H9 (cell line): ENCODE measurements at regions not wholly inside any gene's neighbourhood (a gene's known extent, or its start where the extent isn't known, plus 50 kb on each side); places are given as distances from the start of the nearest gene placed in this dataset.

Experiments
- DNase-seq: peaks from one replicate; pipeline ENCODE4 v3.0.0-alpha.2; 2017
- H2AFZ ChIP-seq: one replicate; pipeline ENCODE4 v1.6.1; 2013; ENCODE audit warnings: mild to moderate bottlenecking, low read length, control low read depth, moderate library complexity
- H2AK5ac ChIP-seq: 2 replicates; pipeline ENCODE4 v1.6.1; 2013; ENCODE audit warnings: low read length, control low read depth, mixed read lengths; ENCODE audit not compliant: insufficient read length
- H2BK120ac ChIP-seq: one replicate; pipeline ENCODE4 v1.6.1; 2013; ENCODE audit warnings: low read depth, mild to moderate bottlenecking, low read length, control low read depth, inconsistent platforms; ENCODE audit not compliant: poor library complexity, severe bottlenecking
- H2BK12ac ChIP-seq: 2 replicates; pipeline ENCODE4 v1.6.1; 2013; ENCODE audit warnings: low read length, control low read depth, mixed read lengths, low read depth; ENCODE audit not compliant: insufficient read length
- H2BK15ac ChIP-seq: 2 replicates; pipeline ENCODE4 v1.6.1; 2013; ENCODE audit warnings: low read depth, low read length, control low read depth
- H2BK20ac ChIP-seq: one replicate; pipeline ENCODE4 v1.6.1; 2013; ENCODE audit warnings: low read depth, mild to moderate bottlenecking, low read length, control low read depth, inconsistent platforms; ENCODE audit not compliant: poor library complexity, severe bottlenecking
- H2BK5ac ChIP-seq: 2 replicates; pipeline ENCODE4 v1.6.1; 2013; ENCODE audit warnings: low read length, control low read depth, mixed read lengths; ENCODE audit not compliant: insufficient read length
- H3K14ac ChIP-seq: 2 replicates; pipeline ENCODE4 v1.6.1; 2013; ENCODE audit warnings: low read length, control low read depth; ENCODE audit not compliant: insufficient read depth
- H3K18ac ChIP-seq: 2 replicates; pipeline ENCODE4 v1.6.1; 2013; ENCODE audit warnings: low read depth, mild to moderate bottlenecking, mixed read lengths, low read length, control low read depth; ENCODE audit not compliant: insufficient read length
- H3K23ac ChIP-seq: 2 replicates; pipeline ENCODE4 v1.6.1; 2013; ENCODE audit warnings: low read length, control low read depth, mixed read lengths, low read depth; ENCODE audit not compliant: insufficient read length
- H3K23me2 ChIP-seq: 2 replicates; pipeline ENCODE4 v1.6.1; 2013; ENCODE audit warnings: low read depth, mild to moderate bottlenecking, mixed read lengths, low read length, control low read depth; ENCODE audit not compliant: insufficient read length, poor library complexity, severe bottlenecking
- H3K27ac ChIP-seq: 2 replicates; pipeline ENCODE4 v1.5.1; 2013; ENCODE audit warnings: low read length, control low read depth, mixed read lengths, low read depth; ENCODE audit not compliant: insufficient read length
- H3K27me3 ChIP-seq: 2 replicates; pipeline ENCODE4 v1.6.1; 2013; ENCODE audit warnings: low read length, control low read depth, inconsistent platforms; ENCODE audit not compliant: insufficient read depth
- H3K4ac ChIP-seq: 2 replicates; pipeline ENCODE4 v1.6.1; 2013; ENCODE audit warnings: low read depth, mild to moderate bottlenecking, control low read depth, inconsistent platforms, low read length, moderate library complexity
- H3K4me1 ChIP-seq: 2 replicates; pipeline ENCODE4 v1.6.1; 2013; ENCODE audit warnings: low read length, control low read depth, inconsistent platforms; ENCODE audit not compliant: insufficient read depth
- H3K4me2 ChIP-seq: 2 replicates; pipeline ENCODE4 v1.6.1; 2013; ENCODE audit warnings: low read length, control low read depth, mixed read lengths; ENCODE audit not compliant: insufficient read length, insufficient read depth
- H3K56ac ChIP-seq: 2 replicates; pipeline ENCODE4 v1.6.1; 2013; ENCODE audit warnings: low read depth, mild to moderate bottlenecking, mixed read lengths, low read length, control low read depth; ENCODE audit not compliant: insufficient read length
- H3K79me1 ChIP-seq: 2 replicates; pipeline ENCODE4 v1.6.1; 2013; ENCODE audit warnings: low read depth, mild to moderate bottlenecking, moderate library complexity, low read length, control low read depth, inconsistent platforms; ENCODE audit not compliant: insufficient read depth, poor library complexity, severe bottlenecking
- H3K79me2 ChIP-seq: 2 replicates; pipeline ENCODE4 v1.6.1; 2013; ENCODE audit warnings: low read length, control low read depth, inconsistent platforms; ENCODE audit not compliant: insufficient read depth
- H3K9ac ChIP-seq: 2 replicates; pipeline ENCODE4 v1.6.1; 2013; ENCODE audit warnings: low read length, control low read depth, mixed read lengths; ENCODE audit not compliant: insufficient read length; ENCODE audit errors: extremely low read depth
- H3K9me3 ChIP-seq: one replicate; pipeline ENCODE4 v1.6.1; 2013; ENCODE audit warnings: low read depth, low read length, inconsistent platforms; ENCODE audit not compliant: control insufficient read depth
- H3T11ph ChIP-seq: one replicate; pipeline ENCODE4 v1.6.1; 2013; ENCODE audit warnings: mild to moderate bottlenecking, low read length, control low read depth, inconsistent platforms
- H4K20me1 ChIP-seq: one replicate; pipeline ENCODE4 v1.6.1; 2013; ENCODE audit not compliant: control insufficient read depth, insufficient read length, insufficient read depth
- H4K5ac ChIP-seq: 2 replicates; pipeline ENCODE4 v1.6.1; 2013; ENCODE audit warnings: low read depth, mild to moderate bottlenecking, mixed read lengths, low read length, control low read depth; ENCODE audit not compliant: insufficient read length
- H4K8ac ChIP-seq: replicated peaks from 2 replicates; pipeline ENCODE4 v1.6.1; 2013; ENCODE audit warnings: low read length, control low read depth, mixed read lengths, low read depth; ENCODE audit not compliant: insufficient read length
- H4K91ac ChIP-seq: 2 replicates; pipeline ENCODE4 v1.6.1; 2013; ENCODE audit warnings: low read depth, mild to moderate bottlenecking, moderate library complexity, mixed read lengths, low read length, control low read depth; ENCODE audit not compliant: insufficient read length
- H3K27ac Mint-ChIP-seq, 3 experiments: 2 replicates in 2 of 3; 3 replicates in 1 of 3; pipeline ENCODE4 v1.8.0; 2020 to 2021; ENCODE audit warnings: mixed read lengths in 3 of 3, mild to moderate bottlenecking in 1 of 3, moderate library complexity in 1 of 3
- H3K27me3 Mint-ChIP-seq: 2 replicates; pipeline ENCODE4 v1.8.0; 2021; ENCODE audit warnings: low read depth, mild to moderate bottlenecking, moderate library complexity, mixed read lengths
- H3K36me3 Mint-ChIP-seq, 3 experiments: 2 replicates in 2 of 3; 3 replicates in 1 of 3; pipeline ENCODE4 v1.8.0; 2020 to 2021; ENCODE audit warnings: low read depth in 3 of 3, mixed read lengths in 3 of 3; ENCODE audit not compliant: insufficient read depth in 1 of 3
- H3K4me1 Mint-ChIP-seq, 2 experiments: 2 replicates each; pipeline ENCODE4 v1.8.0; 2020; ENCODE audit warnings: mixed read lengths in 2 of 2
- H3K4me3 Mint-ChIP-seq, 2 experiments: 2 replicates in 1 of 2; 3 replicates in 1 of 2; pipeline ENCODE4 v1.8.0; 2020 to 2021; ENCODE audit warnings: mild to moderate bottlenecking in 2 of 2, mixed read lengths in 2 of 2, moderate library complexity in 1 of 2
- H3K9me3 Mint-ChIP-seq, 2 experiments: 2 replicates in 1 of 2; 3 replicates in 1 of 2; pipeline ENCODE4 v1.8.0; 2020; ENCODE audit warnings: mild to moderate bottlenecking in 2 of 2, mixed read lengths in 2 of 2, moderate library complexity in 1 of 2
- WGBS: extraction: QIAGEN DNeasy Blood & Tissue Kit; methylation state at CpG from one replicate; pipeline ENCODE4 v1.1.7; 2013; ENCODE audit warnings: missing lambda C conversion rate, low lambda C conversion rate, mixed read lengths; ENCODE audit not compliant: insufficient read length; ENCODE audit errors: extremely low coverage; 5-methylcytosine and 5-hydroxymethylcytosine counted together
- TF ChIP-seq, protein P1 (sequence below): fragments of 200-600 bp; sonication (generic); conservative IDR thresholded peaks from 3 replicates; pipeline ENCODE4 v1.8.0; 2021; ENCODE audit warnings: antibody characterized with exemption, mild to moderate bottlenecking

GRCh38 chr10:3409928-3410327 is 237.3 kb upstream of the PITRM1 start:
- Histone ChIP-seq H4K20me1 (no peaks in the 10 kb centered on the region), H3K4me2 (no peak overlapping the region), H3K27me3 (no peaks in the 10 kb centered on the region), H2BK120ac (no peak overlapping the region), H3K4me1 (no peaks in the 10 kb centered on the region), H3K23me2 (no peaks in the 10 kb centered on the region), H3K18ac (no peak overlapping the region), H3K79me2 (no peaks in the 10 kb centered on the region), H2BK20ac (no peak overlapping the region), H4K5ac (no peak overlapping the region), H2AK5ac (no peak overlapping the region), H3K23ac (no peak overlapping the region), H3K79me1 (no peaks in the 10 kb centered on the region), H3K27ac (no peak overlapping the region), H2AFZ (no peak overlapping the region), H2BK12ac (no peak overlapping the region), H3K4ac (no peak overlapping the region), H3K14ac (no peak overlapping the region), H3K9ac (no peak overlapping the region), H2BK15ac (no peak overlapping the region), H3K9me3 (no peaks in the 10 kb centered on the region), H3T11ph (no peak overlapping the region), H3K56ac (no peak overlapping the region), H4K8ac (no peak overlapping the region), H2BK5ac (no peak overlapping the region), H4K91ac (no peak overlapping the region)
- H3K36me3 Mint-ChIP-seq, result no peaks in the 10 kb centered on the region
- no peak overlapping the region; a peak in 1 of 7 replicates for H3K27ac Mint-ChIP-seq
- TF ChIP-seq, protein P1, sequence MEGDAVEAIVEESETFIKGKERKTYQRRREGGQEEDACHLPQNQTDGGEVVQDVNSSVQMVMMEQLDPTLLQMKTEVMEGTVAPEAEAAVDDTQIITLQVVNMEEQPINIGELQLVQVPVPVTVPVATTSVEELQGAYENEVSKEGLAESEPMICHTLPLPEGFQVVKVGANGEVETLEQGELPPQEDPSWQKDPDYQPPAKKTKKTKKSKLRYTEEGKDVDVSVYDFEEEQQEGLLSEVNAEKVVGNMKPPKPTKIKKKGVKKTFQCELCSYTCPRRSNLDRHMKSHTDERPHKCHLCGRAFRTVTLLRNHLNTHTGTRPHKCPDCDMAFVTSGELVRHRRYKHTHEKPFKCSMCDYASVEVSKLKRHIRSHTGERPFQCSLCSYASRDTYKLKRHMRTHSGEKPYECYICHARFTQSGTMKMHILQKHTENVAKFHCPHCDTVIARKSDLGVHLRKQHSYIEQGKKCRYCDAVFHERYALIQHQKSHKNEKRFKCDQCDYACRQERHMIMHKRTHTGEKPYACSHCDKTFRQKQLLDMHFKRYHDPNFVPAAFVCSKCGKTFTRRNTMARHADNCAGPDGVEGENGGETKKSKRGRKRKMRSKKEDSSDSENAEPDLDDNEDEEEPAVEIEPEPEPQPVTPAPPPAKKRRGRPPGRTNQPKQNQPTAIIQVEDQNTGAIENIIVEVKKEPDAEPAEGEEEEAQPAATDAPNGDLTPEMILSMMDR, result no peak
- no peak overlapping the region for H3K4me3 Mint-ChIP-seq
- H3K4me1 Mint-ChIP-seq, result peaks cover 8 to 11% of the 10 kb centered on the region in 2 experiments
- WGBS, result no CpG with 5 or more reads among the region's 4 CpGs
- H3K9me3 Mint-ChIP-seq, result peaks cover 2 to 4% of the 10 kb centered on the region in 2 experiments; a peak in 3 of 5 replicates
- DNase-seq, result no peak
- H3K27me3 Mint-ChIP-seq, result peaks cover 4% of the 10 kb centered on the region
